ENCODE measurements at regions not wholly inside any gene's neighbourhood (a gene's known extent, or its start where the extent isn't known, plus 50 kb on each side); places are given as distances from the start of the nearest gene placed in this dataset.

GRCh38 chr19:29446361-29446760 lies 79.4 kb upstream of the VSTM2B start:
- TF ChIP-seq CTCF (IDR thresholded peaks at IDR 0.05; ENCODE audit: low read depth, low read length), result no peak
- no peak for DNase-seq (ENCODE audit: low read depth in 2 of 2)
- no peak overlapping the region for H3K4me3 ChIP-seq (replicated peaks in 1 of 2; ENCODE audit: low read depth in 2 of 2, low read length in 2 of 2)

- no peak overlapping the region for H3K4me3 ChIP-seq (replicated peaks in 1 of 2; ENCODE audit: low read depth in 2 of 2, low read length in 2 of 2)
- DNase-seq (ENCODE audit: low read depth in 2 of 2), result no peak
- TF ChIP-seq CTCF (IDR thresholded peaks at IDR 0.05; ENCODE audit: low read depth, low read length), result no peak
Measured at GRCh38 chr19:29448046-29448445, 77.7 kb upstream of the VSTM2B start.

- no peak overlapping the region for H3K4me3 ChIP-seq (replicated peaks in 1 of 2; ENCODE audit: low read depth in 2 of 2, low read length in 2 of 2)
- DNase-seq (ENCODE audit: low read depth in 2 of 2), result no peak
- TF ChIP-seq CTCF (IDR thresholded peaks at IDR 0.05; ENCODE audit: low read depth, low read length), result no peak
Measured at GRCh38 chr19:29449371-29449770, 76.4 kb upstream of the VSTM2B start.

- no peak overlapping the region for H3K4me3 ChIP-seq (replicated peaks in 1 of 2; ENCODE audit: low read depth in 2 of 2, low read length in 2 of 2)
- no peak for TF ChIP-seq CTCF (IDR thresholded peaks at IDR 0.05; ENCODE audit: low read depth, low read length)
Measured at GRCh38 chr19:29450306-29450705, 75.5 kb upstream of the VSTM2B start.

GRCh38 chr19:29450812-29451211 lies 75.0 kb upstream of the VSTM2B start:
- TF ChIP-seq CTCF (IDR thresholded peaks at IDR 0.05; ENCODE audit: low read depth, low read length), result no peak
- no peak for DNase-seq (ENCODE audit: low read depth in 2 of 2)
- H3K4me3 ChIP-seq (replicated peaks in 1 of 2; ENCODE audit: low read depth in 2 of 2, low read length in 2 of 2), result no peak overlapping the region

More at GRCh38 chr19:29450306-29450705, 75.5 kb upstream of the VSTM2B start:
- no peak for DNase-seq (ENCODE audit: low read depth in 2 of 2)

- TF ChIP-seq CTCF (IDR thresholded peaks at IDR 0.05; ENCODE audit: low read depth, low read length), result no peak
- no peak for DNase-seq (ENCODE audit: low read depth in 2 of 2)
- no peak overlapping the region for H3K4me3 ChIP-seq (replicated peaks in 1 of 2; ENCODE audit: low read depth in 2 of 2, low read length in 2 of 2)
Measured at GRCh38 chr19:29454109-29454508, 71.7 kb upstream of the VSTM2B start.

- DNase-seq (ENCODE audit: low read depth in 2 of 2), result no peak
- no peak for TF ChIP-seq CTCF (IDR thresholded peaks at IDR 0.05; ENCODE audit: low read depth, low read length)
- no peak overlapping the region for H3K4me3 ChIP-seq (replicated peaks in 1 of 2; ENCODE audit: low read depth in 2 of 2, low read length in 2 of 2)
Measured at GRCh38 chr19:29457413-29457812, 68.4 kb upstream of the VSTM2B start.

Measured in cardiac fibroblast (primary cell).